ENCODE measurements at regions not wholly inside any gene's neighbourhood (a gene's known extent, or its start where the extent isn't known, plus 50 kb on each side); places are given as distances from the start of the nearest gene placed in this dataset.

DNA sequence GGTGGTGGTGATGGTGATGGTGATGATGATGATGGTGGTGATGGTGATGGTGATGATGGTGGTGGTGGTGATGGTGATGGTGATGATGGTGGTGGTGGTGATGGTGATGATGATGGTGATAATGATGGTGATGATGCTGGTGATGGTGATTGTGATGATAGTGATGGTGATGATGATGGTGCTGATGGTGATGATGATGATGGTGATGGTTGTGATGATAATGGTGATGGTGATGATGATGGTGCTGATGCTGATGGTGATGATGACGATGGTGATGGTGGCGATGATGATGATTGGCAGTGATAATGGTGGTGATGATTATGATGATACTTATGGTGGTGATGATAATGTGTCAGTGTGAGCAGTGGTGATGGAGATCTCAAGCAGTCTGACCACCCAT lies 90.8 kb upstream of the FOXF1 start:
- TF ChIP-seq JUND (IDR thresholded peaks at IDR 0.05) (no peak), EGR1 (IDR thresholded peaks at IDR 0.05; ENCODE audit: low read depth) (no peak), EZH2 (IDR thresholded peaks at IDR 0.05) (no peak), POLR2A (IDR thresholded peaks at IDR 0.05; ENCODE audit: borderline replicate concordance, extremely low read depth, insufficient read depth, insufficient read length) (no peak), POLR2AphosphoS5 (IDR thresholded peaks at IDR 0.05; ENCODE audit: low read depth, low read length) (no peak)
- TF ChIP-seq, protein P1, sequence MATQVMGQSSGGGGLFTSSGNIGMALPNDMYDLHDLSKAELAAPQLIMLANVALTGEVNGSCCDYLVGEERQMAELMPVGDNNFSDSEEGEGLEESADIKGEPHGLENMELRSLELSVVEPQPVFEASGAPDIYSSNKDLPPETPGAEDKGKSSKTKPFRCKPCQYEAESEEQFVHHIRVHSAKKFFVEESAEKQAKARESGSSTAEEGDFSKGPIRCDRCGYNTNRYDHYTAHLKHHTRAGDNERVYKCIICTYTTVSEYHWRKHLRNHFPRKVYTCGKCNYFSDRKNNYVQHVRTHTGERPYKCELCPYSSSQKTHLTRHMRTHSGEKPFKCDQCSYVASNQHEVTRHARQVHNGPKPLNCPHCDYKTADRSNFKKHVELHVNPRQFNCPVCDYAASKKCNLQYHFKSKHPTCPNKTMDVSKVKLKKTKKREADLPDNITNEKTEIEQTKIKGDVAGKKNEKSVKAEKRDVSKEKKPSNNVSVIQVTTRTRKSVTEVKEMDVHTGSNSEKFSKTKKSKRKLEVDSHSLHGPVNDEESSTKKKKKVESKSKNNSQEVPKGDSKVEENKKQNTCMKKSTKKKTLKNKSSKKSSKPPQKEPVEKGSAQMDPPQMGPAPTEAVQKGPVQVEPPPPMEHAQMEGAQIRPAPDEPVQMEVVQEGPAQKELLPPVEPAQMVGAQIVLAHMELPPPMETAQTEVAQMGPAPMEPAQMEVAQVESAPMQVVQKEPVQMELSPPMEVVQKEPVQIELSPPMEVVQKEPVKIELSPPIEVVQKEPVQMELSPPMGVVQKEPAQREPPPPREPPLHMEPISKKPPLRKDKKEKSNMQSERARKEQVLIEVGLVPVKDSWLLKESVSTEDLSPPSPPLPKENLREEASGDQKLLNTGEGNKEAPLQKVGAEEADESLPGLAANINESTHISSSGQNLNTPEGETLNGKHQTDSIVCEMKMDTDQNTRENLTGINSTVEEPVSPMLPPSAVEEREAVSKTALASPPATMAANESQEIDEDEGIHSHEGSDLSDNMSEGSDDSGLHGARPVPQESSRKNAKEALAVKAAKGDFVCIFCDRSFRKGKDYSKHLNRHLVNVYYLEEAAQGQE (IDR thresholded peaks at IDR 0.05; ENCODE audit: low read depth), result no peak
- TF ChIP-seq, protein P2, sequence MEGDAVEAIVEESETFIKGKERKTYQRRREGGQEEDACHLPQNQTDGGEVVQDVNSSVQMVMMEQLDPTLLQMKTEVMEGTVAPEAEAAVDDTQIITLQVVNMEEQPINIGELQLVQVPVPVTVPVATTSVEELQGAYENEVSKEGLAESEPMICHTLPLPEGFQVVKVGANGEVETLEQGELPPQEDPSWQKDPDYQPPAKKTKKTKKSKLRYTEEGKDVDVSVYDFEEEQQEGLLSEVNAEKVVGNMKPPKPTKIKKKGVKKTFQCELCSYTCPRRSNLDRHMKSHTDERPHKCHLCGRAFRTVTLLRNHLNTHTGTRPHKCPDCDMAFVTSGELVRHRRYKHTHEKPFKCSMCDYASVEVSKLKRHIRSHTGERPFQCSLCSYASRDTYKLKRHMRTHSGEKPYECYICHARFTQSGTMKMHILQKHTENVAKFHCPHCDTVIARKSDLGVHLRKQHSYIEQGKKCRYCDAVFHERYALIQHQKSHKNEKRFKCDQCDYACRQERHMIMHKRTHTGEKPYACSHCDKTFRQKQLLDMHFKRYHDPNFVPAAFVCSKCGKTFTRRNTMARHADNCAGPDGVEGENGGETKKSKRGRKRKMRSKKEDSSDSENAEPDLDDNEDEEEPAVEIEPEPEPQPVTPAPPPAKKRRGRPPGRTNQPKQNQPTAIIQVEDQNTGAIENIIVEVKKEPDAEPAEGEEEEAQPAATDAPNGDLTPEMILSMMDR (IDR thresholded peaks at IDR 0.05 in 2 of 3, conservative IDR thresholded peaks at IDR 0.05 in 1 of 3; ENCODE audit: borderline replicate concordance in 1 of 3, insufficient read depth in 1 of 3, low read depth in 2 of 3, low read length in 2 of 3), result no peak
- TF ChIP-seq, protein P3, sequence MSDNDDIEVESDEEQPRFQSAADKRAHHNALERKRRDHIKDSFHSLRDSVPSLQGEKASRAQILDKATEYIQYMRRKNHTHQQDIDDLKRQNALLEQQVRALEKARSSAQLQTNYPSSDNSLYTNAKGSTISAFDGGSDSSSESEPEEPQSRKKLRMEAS (IDR thresholded peaks at IDR 0.05), result no peak
